HFF-Myc (cell line): ENCODE measurements at regions not wholly inside any gene's neighbourhood (a gene's known extent, or its start where the extent isn't known, plus 50 kb on each side); places are given as distances from the start of the nearest gene placed in this dataset.
A peak's percentile ranks its signal among the peaks of the same experiment; 100 is the strongest.

Source experiments
- DNase-seq: peaks from one replicate; pipeline ENCODE4 v3.0.0-alpha.2; 2011; ENCODE audit warnings: low read depth; ENCODE audit errors: extremely low read depth
- H3K4me3 ChIP-seq: replicated peaks from 2 replicates; pipeline ENCODE4 v1.5.1; 2011; ENCODE audit warnings: low read depth, mild to moderate bottlenecking, control low read depth, low read length
- TF ChIP-seq, protein P1 (sequence below): IDR thresholded peaks from 2 replicates; pipeline ENCODE4 v1.5.1; 2012; ENCODE audit warnings: mild to moderate bottlenecking, low read depth, low read length, control low read depth; ENCODE audit errors: missing control alignments

DNA sequence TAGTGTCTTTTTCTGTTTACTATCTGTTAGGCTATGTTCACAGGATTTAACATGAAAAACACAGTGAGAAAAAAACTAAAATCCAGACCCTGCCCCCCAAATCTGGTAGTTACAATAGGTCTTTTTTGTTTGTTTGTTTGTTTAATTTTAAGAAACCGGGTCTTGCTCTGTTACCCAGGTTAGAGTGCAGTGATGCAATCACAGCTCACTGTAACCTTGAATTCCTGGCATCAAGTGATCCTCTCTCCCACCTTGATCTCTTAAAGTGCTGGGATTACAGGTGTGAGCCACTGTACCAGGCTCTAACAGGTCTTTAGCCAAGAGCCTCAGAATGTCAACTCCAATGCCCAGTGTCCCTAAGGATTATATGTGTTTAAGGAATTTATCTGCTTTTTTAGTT, 88.0 kb upstream of the GOLIM4 start:
- no peak overlapping the region for H3K4me3 ChIP-seq
- DNase-seq = no peak
- TF ChIP-seq, protein P1, sequence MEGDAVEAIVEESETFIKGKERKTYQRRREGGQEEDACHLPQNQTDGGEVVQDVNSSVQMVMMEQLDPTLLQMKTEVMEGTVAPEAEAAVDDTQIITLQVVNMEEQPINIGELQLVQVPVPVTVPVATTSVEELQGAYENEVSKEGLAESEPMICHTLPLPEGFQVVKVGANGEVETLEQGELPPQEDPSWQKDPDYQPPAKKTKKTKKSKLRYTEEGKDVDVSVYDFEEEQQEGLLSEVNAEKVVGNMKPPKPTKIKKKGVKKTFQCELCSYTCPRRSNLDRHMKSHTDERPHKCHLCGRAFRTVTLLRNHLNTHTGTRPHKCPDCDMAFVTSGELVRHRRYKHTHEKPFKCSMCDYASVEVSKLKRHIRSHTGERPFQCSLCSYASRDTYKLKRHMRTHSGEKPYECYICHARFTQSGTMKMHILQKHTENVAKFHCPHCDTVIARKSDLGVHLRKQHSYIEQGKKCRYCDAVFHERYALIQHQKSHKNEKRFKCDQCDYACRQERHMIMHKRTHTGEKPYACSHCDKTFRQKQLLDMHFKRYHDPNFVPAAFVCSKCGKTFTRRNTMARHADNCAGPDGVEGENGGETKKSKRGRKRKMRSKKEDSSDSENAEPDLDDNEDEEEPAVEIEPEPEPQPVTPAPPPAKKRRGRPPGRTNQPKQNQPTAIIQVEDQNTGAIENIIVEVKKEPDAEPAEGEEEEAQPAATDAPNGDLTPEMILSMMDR = no peak

DNA sequence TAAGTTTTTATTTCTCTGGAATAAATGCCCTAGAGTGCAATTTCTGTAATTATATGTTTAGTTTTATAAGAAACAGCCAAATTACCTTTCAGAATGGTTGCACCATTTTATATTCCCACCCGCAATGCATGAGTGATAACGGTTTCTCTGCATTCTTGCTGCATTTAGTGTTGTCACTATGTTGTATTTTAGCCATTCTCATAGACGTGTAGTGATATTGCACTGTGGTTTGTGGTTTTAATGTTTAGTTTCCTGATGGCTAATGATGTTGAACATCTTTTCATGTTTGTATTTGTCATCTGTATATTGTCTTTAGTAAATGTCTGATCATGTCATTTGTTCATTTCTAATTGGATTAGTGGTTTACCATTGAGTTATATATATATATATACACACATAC, 73.0 kb upstream of the GOLIM4 start:
- no peak overlapping the region for H3K4me3 ChIP-seq
- TF ChIP-seq, protein P1 = no peak
- no peak for DNase-seq

DNA sequence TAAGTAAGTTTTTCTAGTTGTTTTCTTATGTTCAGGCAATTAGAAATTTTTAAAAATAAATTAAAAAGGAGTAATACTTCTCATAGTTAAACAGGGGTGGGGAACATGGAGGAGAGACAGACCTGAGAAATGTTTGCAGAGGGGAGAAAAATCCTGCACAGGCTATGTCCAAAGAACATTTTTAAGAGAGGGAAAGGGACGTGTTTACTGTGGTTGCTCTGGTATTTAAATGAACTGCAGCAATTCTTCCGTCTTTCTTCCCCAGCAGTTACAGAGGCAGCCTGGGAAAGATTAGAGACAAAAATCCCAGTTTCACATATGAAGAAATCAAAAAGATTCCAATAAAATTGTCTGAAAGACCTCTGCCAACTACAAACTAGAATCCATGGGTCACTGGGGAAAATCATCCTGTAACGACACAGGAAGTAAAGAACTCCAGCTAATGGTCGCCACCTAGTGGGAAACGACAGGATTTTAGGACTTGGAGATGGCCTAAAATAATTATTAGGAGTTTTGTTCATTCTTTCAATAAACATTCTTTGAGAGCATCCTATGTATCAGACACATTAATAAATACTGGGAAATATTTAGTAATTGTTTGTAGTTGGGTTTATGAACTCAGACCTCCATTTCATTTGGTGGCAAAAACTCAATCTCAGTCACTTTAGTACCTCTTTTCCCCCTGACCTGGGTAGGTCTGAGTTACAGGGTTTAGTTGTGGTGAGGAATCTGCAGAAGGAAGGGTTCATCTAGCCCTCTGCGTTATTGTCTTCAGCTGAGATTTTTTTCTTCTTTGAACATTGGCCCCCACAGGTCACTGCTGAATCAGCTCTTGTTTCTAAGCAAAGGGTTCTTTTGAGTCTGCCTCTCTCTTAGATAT, 69.9 kb upstream of the GOLIM4 start:
- H3K4me3 ChIP-seq = no peak overlapping the region
- TF ChIP-seq, protein P1 = peak; percentile 61
- peak; percentile 60 for DNase-seq

DNA sequence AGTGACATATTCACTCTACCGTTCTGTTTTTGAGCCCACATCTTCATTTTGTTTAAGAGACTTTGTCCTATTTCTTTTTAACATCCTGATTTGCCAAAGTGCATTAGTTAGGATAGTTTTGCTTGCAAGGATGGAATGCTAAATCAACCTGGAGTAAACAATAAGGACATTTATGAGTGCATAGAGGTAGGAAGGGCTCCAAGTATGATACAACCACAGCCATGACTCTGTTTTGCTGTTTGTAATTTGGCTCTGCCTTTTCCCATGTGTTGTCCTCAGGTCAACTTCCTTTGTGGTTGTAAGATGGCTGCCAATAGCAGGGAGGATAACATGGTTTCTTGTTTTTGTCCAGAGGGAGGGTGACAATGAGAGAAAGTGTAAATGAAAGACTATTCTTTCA, 66.4 kb upstream of the GOLIM4 start:
- no peak overlapping the region for H3K4me3 ChIP-seq
- peak; percentile 11 for DNase-seq
- TF ChIP-seq, protein P1 = no peak

DNA sequence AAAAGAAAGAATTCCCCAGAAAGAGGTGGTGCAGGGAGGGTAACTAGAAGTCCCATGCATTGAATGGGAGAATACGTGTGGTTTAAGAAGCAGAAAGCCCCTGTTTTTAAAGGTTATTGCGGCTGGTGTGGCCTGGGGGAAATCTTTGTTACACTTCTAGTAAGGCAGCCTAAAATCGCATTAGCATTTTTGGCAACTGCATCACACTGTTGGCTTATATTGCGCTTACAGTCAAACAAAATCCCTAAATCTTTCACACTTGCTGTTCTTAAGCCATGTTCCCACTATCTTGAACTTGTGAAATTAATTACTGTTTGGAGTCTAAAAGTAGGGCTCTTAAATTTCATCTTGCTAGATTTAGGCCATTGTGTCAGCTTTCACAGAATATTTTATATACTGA, 66.0 kb upstream of the GOLIM4 start:
- no peak for DNase-seq
- no peak overlapping the region for H3K4me3 ChIP-seq
- TF ChIP-seq, protein P1 = no peak

DNA sequence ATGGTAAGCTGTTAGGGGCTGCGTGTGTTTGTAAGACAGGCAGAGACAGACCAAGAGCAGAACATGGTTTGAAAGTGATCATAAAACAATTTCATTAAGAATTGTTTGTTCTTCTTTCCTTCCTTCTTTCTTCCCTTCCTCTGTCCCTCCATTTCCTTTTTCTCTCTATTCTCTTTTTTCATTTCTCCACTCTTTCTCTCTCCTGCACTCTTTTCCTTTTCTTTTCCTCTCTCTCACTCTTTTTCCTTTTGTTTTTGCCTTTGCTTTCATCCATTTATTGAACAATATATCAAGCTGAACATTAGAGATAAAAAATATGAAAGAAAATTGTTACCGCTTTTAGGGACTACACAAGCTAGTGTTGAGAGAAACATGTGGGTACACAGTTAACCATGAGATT, 62.2 kb upstream of the GOLIM4 start:
- TF ChIP-seq, protein P1 = no peak
- H3K4me3 ChIP-seq = no peak overlapping the region
- DNase-seq = no peak

DNA sequence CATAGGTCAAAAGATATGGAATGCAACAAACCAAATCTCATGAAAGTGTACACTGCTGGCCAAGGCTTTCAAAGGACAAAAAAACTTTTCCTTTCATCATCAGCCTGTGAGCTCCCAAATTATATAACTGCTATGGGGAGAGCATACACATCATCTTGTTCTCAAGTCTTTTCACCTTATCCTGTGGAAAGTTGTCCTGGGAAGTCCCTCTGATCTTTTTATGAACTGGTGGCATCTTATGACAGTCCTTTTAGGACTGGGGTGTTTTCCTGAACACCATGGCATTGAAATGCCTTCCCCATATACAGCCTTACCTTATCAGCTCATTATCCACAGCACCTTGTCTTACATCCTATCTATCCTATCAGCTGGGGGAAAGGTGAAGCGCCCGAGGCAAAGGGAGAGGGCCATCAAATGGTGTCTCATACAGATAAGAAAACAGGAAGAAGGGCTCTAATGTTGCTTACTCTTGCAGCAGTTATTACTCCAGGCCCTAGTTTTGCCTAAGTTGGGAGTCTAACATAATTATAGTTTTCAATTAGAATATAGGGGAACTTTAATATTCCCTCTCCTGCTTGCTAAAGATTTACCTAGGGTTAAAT, 61.5 kb upstream of the GOLIM4 start:
- no peak overlapping the region for H3K4me3 ChIP-seq
- TF ChIP-seq, protein P1 = no peak
- no peak for DNase-seq
